22Rv1 (cell line): ENCODE measurements at regions not wholly inside any gene's neighbourhood (a gene's known extent, or its start where the extent isn't known, plus 50 kb on each side); places are given as distances from the start of the nearest gene placed in this dataset.

ENCODE experiments used
- H3K27ac ChIP-seq: fragments of 450-650 bp; 2 replicates; pipeline ENCODE4 v1.5.1; 2017
- CTCF ChIP-seq: fragments of 450-650 bp; IDR thresholded peaks from 2 replicates; pipeline ENCODE4 v1.5.1; 2017; ENCODE audit warnings: mild to moderate bottlenecking
- ZFX ChIP-seq: fragments of 450-650 bp; IDR thresholded peaks from 2 replicates; pipeline ENCODE4 v1.6.1; 2017; ENCODE audit warnings: antibody characterized with exemption, borderline replicate concordance

- no peak overlapping the region for H3K27ac ChIP-seq
- TF ChIP-seq CTCF: no peak
- TF ChIP-seq ZFX: no peak
Observed at GRCh38 chr2:8225798-8226197, 456.1 kb upstream of the ID2 start.

GRCh38 chr2:8229546-8229986, 452.3 kb upstream of the ID2 start:
- no peak overlapping the region for H3K27ac ChIP-seq
- TF ChIP-seq ZFX (no peak), CTCF (no peak)

GRCh38 chr2:8230466-8230865, 451.4 kb upstream of the ID2 start:
- TF ChIP-seq CTCF: no peak
- TF ChIP-seq ZFX: no peak

GRCh38 chr2:8231902-8232301, 450.0 kb upstream of the ID2 start:
- TF ChIP-seq ZFX (no peak), CTCF (no peak)
- no peak overlapping the region for H3K27ac ChIP-seq

More at GRCh38 chr2:8230466-8230865, 451.4 kb upstream of the ID2 start:
- no peak overlapping the region for H3K27ac ChIP-seq

GRCh38 chr2:8232871-8233270, 449.0 kb upstream of the ID2 start:
- no peak overlapping the region for H3K27ac ChIP-seq
- TF ChIP-seq CTCF (no peak), ZFX (no peak)

- no peak overlapping the region for H3K27ac ChIP-seq
- TF ChIP-seq ZFX: no peak
- TF ChIP-seq CTCF: no peak
Observed at GRCh38 chr2:8234253-8234652, 447.6 kb upstream of the ID2 start.

- no peak for TF ChIP-seq CTCF
- TF ChIP-seq ZFX: no peak
- H3K27ac ChIP-seq: no peak overlapping the region
Observed at GRCh38 chr2:8234757-8235374, 447.0 kb upstream of the ID2 start.
